OCI-LY1 (cell line): ENCODE measurements at regions not wholly inside any gene's neighbourhood (a gene's known extent, or its start where the extent isn't known, plus 50 kb on each side); places are given as distances from the start of the nearest gene placed in this dataset.

Experiments
- EZH2 ChIP-seq: fragments of 200-600 bp; sonication (generic), shearing (Covaris generic); IDR thresholded peaks from 2 replicates; pipeline ENCODE4 v1.8.0; 2017; ENCODE audit warnings: borderline replicate concordance, mixed run types, mild to moderate bottlenecking, antibody characterized with exemption, low read length, moderate library complexity, mixed read lengths
- TF ChIP-seq, protein P1 (sequence below): fragments of 200-600 bp; sonication (generic), shearing (Covaris generic); IDR thresholded peaks from 2 replicates; pipeline ENCODE4 v1.5.1; 2017; ENCODE audit warnings: mild to moderate bottlenecking, antibody characterized with exemption, low read length, moderate library complexity, mixed read lengths

- TF ChIP-seq, protein P1, sequence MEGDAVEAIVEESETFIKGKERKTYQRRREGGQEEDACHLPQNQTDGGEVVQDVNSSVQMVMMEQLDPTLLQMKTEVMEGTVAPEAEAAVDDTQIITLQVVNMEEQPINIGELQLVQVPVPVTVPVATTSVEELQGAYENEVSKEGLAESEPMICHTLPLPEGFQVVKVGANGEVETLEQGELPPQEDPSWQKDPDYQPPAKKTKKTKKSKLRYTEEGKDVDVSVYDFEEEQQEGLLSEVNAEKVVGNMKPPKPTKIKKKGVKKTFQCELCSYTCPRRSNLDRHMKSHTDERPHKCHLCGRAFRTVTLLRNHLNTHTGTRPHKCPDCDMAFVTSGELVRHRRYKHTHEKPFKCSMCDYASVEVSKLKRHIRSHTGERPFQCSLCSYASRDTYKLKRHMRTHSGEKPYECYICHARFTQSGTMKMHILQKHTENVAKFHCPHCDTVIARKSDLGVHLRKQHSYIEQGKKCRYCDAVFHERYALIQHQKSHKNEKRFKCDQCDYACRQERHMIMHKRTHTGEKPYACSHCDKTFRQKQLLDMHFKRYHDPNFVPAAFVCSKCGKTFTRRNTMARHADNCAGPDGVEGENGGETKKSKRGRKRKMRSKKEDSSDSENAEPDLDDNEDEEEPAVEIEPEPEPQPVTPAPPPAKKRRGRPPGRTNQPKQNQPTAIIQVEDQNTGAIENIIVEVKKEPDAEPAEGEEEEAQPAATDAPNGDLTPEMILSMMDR = no peak
- TF ChIP-seq EZH2 = no peak
Measured at GRCh38 chr10:36650274-36650673, 475.1 kb upstream of the ANKRD30A start.
